Lung (tissue), 11 donors: ENCODE measurements at regions not wholly inside any gene's neighbourhood (a gene's known extent, or its start where the extent isn't known, plus 50 kb on each side); places are given as distances from the start of the nearest gene placed in this dataset.
A peak's percentile ranks its signal among the peaks of the same experiment; 100 is the strongest.

ENCODE experiments used
- ATAC-seq: fragments of 200-7000 bp; cut with Tn5 transposase; one replicate; pipeline ENCODE4 v1.9.1; 2020; ENCODE audit warnings: moderate number of reproducible peaks; ENCODE audit not compliant: insufficient read depth, low FRiP score
- DNase-seq, 3 donors: peaks; one replicate each; pipeline ENCODE4 v3.0.0-alpha.2; 2013 to 2017
- H3K27ac ChIP-seq, 2 donors: one replicate each; pipeline ENCODE4 v1.5.1; 2013; ENCODE audit warnings: mild to moderate bottlenecking in 2 of 2, moderate library complexity in 2 of 2, control low read depth in 1 of 2, inconsistent platforms in 1 of 2, low read depth in 1 of 2, low read length in 1 of 2
- H3K27me3 ChIP-seq, 3 donors: one replicate each; pipeline ENCODE4 v1.5.1; 2013; ENCODE audit warnings: low read length in 2 of 3; ENCODE audit not compliant: control insufficient read depth in 3 of 3, insufficient read depth in 3 of 3
- H3K36me3 ChIP-seq, 4 donors: one replicate each; pipeline ENCODE4 v1.5.1; 2013; ENCODE audit warnings: low read length in 4 of 4, mild to moderate bottlenecking in 1 of 4, moderate library complexity in 1 of 4; ENCODE audit not compliant: control insufficient read depth in 4 of 4, insufficient read depth in 4 of 4
- H3K4me1 ChIP-seq, 5 donors: one replicate each; pipeline ENCODE4 v1.5.1; 2013; ENCODE audit warnings: low read length in 5 of 5, mild to moderate bottlenecking in 2 of 5, moderate library complexity in 1 of 5; ENCODE audit not compliant: control insufficient read depth in 5 of 5, insufficient read depth in 5 of 5
- H3K4me3 ChIP-seq: one replicate; pipeline ENCODE4 v1.5.1; 2013; ENCODE audit warnings: mild to moderate bottlenecking, control low read depth, moderate library complexity
- H3K9ac ChIP-seq, 2 donors: one replicate each; pipeline ENCODE4 v1.5.1; 2013; ENCODE audit warnings: low read length in 2 of 2, control low read depth in 1 of 2; ENCODE audit not compliant: insufficient read depth in 1 of 2
- H3K9me3 ChIP-seq, 4 donors: one replicate each; pipeline ENCODE4 v1.5.1; 2013; ENCODE audit warnings: low read length in 3 of 4, mild to moderate bottlenecking in 1 of 4, moderate library complexity in 1 of 4; ENCODE audit not compliant: control insufficient read depth in 4 of 4, insufficient read depth in 3 of 4
- CTCF ChIP-seq: IDR thresholded peaks from 2 replicates; pipeline ENCODE4 v1.5.1; 2012; ENCODE audit warnings: mild to moderate bottlenecking; ENCODE audit errors: control extremely low read depth, extremely low read depth
- WGBS, 2 donors: extraction: QIAGEN DNeasy Blood & Tissue Kit; methylation state at CpG; one replicate each; pipeline ENCODE4 v1.1.7; 2013; 5-methylcytosine and 5-hydroxymethylcytosine counted together
- donor health status: control.
- donor health status: control.
- donor health status: Bipolar disorder and iron deficiency.
- donor health status: healthy.
- donor health status: DM: yes; HTN: yes; CAD: no.

GRCh38 chr5:67355120-67355713, 158.6 kb upstream of the CD180 start:
- TF ChIP-seq CTCF: no peak
- 91 to 95% methylated on average over 6 of the region's 6 CpGs for WGBS, 2 donors
- Histone ChIP-seq H3K27ac (no peak overlapping the region), H3K4me1 (peaks cover 0 to 24% (median 5%) of the 10 kb centered on the region in 5 donors), H3K4me3 (no peak overlapping the region), H3K9ac (no peak overlapping the region), H3K27me3 (no peaks in the 10 kb centered on the region), H3K9me3 (no peaks in the 10 kb centered on the region), H3K36me3 (no peaks in the 10 kb centered on the region)
- no peak for ATAC-seq
- DNase-seq: no peak

- DNase-seq (peak; percentile 27 to 77 (median 70)), ATAC-seq (peak; percentile 54)
- H3K9me3 ChIP-seq: no peaks in the 10 kb centered on the region
- no peak overlapping the region for H3K27ac ChIP-seq
- H3K27me3 ChIP-seq: no peaks in the 10 kb centered on the region
- WGBS, 2 donors: 45 to 54% methylated on average over 10 of the region's 10 CpGs
- no peak for TF ChIP-seq CTCF
- H3K36me3 ChIP-seq: no peaks in the 10 kb centered on the region
- H3K9ac ChIP-seq: no peak overlapping the region
- H3K4me1 ChIP-seq: peaks cover 0 to 24% (median 5%) of the 10 kb centered on the region in 5 donors
- no peak overlapping the region for H3K4me3 ChIP-seq
Observed at GRCh38 chr5:67353500-67354450, 157.2 kb upstream of the CD180 start.

GRCh38 chr5:67350618-67351201, 154.1 kb upstream of the CD180 start:
- Histone ChIP-seq H3K9me3 (no peaks in the 10 kb centered on the region), H3K27me3 (no peaks in the 10 kb centered on the region), H3K36me3 (no peaks in the 10 kb centered on the region), H3K9ac (no peak overlapping the region), H3K4me3 (no peak overlapping the region), H3K4me1 (peaks cover 0 to 24% (median 5%) of the 10 kb centered on the region in 5 donors), H3K27ac (no peak overlapping the region)
- TF ChIP-seq CTCF: no peak
- no peak for ATAC-seq
- peak; percentile 33 to 74 (median 52) for DNase-seq
- 34 to 48% methylated on average over 12 of the region's 12 CpGs for WGBS, 2 donors
